SJCRH30 (cell line): ENCODE measurements at regions not wholly inside any gene's neighbourhood (a gene's known extent, or its start where the extent isn't known, plus 50 kb on each side); places are given as distances from the start of the nearest gene placed in this dataset.

ENCODE experiments used
- DNase-seq, 2 experiments: peaks; one replicate each; pipeline ENCODE4 v3.0.0-alpha.2; 2015 to 2020
- H3K27ac ChIP-seq: fragments of 250-450 bp; sonication (Bioruptor Pico); 2 replicates; pipeline ENCODE4 v1.5.1; 2020; ENCODE audit warnings: mild to moderate bottlenecking, moderate library complexity
- H3K27me3 ChIP-seq: fragments of 250-450 bp; sonication (Bioruptor Pico); 2 replicates; pipeline ENCODE4 v1.5.1; 2020; ENCODE audit warnings: mild to moderate bottlenecking, moderate library complexity
- H3K36me3 ChIP-seq: fragments of 250-450 bp; sonication (Bioruptor Pico); 2 replicates; pipeline ENCODE4 v1.5.1; 2020; ENCODE audit warnings: mild to moderate bottlenecking, moderate library complexity
- H3K4me1 ChIP-seq: fragments of 250-450 bp; sonication (Bioruptor Pico); 2 replicates; pipeline ENCODE4 v1.5.1; 2020; ENCODE audit warnings: mild to moderate bottlenecking, moderate library complexity
- H3K4me3 ChIP-seq: fragments of 250-450 bp; sonication (Bioruptor Pico); 2 replicates; pipeline ENCODE4 v1.5.1; 2020; ENCODE audit warnings: mild to moderate bottlenecking, moderate library complexity
- H3K9me3 ChIP-seq: fragments of 250-450 bp; sonication (Bioruptor Pico); replicated peaks from 2 replicates; pipeline ENCODE4 v1.5.1; 2020; ENCODE audit warnings: mild to moderate bottlenecking, moderate library complexity

DNA sequence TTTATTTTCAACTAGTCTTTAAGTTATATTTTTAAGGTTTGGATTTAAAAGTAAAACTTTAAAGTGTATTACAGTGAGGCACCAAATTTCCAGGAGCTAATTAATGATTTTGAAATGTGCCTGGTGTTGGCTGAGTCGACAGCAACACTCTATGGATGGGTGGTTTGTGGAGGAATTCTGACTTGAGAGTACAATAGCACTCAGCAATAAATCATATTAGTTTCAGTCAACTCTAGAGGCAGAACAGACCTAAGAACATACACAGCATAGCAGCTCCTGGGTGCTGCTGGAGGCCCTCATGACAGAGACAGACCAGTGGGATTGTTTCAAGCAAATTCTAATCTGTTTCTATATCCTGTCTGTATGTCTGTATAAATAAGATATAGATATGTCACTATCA is 673.4 kb downstream of the TRIML1 start:
- H3K27me3 ChIP-seq: no peaks in the 10 kb centered on the region
- no peaks in the 10 kb centered on the region for H3K9me3 ChIP-seq
- no peaks in the 10 kb centered on the region for H3K4me1 ChIP-seq
- no peaks in the 10 kb centered on the region for H3K36me3 ChIP-seq
- no peak overlapping the region for H3K4me3 ChIP-seq
- no peak overlapping the region for H3K27ac ChIP-seq
- DNase-seq: no peak

DNA sequence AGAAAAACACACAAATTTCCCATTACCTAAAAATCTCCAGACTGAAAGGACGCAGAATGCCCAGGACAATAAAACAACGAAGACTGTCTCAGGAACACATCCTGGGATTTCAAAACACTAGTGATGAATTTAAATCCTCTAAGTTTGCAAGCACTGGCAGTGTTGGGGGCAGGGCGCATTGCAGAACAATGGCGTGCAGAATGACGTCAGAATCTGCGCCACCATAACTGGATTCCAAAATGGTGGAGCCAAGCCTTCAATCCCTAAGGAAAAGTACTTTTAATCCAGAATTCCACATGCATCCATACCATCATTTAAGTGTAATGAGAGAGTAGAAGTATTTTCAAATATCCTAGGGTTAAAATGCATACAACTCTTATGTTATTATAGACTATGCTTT is 679.1 kb downstream of the TRIML1 start:
- DNase-seq: no peak
- H3K27ac ChIP-seq: no peak overlapping the region
- no peaks in the 10 kb centered on the region for H3K4me1 ChIP-seq
- no peaks in the 10 kb centered on the region for H3K36me3 ChIP-seq
- H3K9me3 ChIP-seq: no peaks in the 10 kb centered on the region
- no peaks in the 10 kb centered on the region for H3K27me3 ChIP-seq
- H3K4me3 ChIP-seq: no peak overlapping the region

DNA sequence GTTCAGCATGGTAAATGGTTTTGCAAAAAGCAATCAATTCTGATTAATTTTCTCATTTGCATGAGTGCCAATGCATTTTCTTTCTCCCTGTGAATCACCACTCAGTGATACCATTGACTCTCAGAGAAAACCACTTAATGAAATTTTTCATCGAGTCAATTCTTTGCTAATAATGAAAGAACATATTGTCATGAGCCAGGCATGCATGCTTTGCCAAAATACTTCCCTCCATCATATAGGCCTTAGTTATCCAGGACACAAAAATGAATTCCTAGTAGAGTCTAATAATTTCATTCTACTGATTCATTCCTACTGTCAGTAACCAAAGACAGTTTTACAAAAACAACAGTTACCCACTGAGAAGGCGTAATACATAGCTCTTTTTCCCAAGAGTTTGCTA is 680.0 kb downstream of the TRIML1 start:
- no peak overlapping the region for H3K27ac ChIP-seq
- no peaks in the 10 kb centered on the region for H3K27me3 ChIP-seq
- no peak for DNase-seq
- H3K9me3 ChIP-seq: no peaks in the 10 kb centered on the region
- no peaks in the 10 kb centered on the region for H3K36me3 ChIP-seq
- no peaks in the 10 kb centered on the region for H3K4me1 ChIP-seq
- H3K4me3 ChIP-seq: no peak overlapping the region

- DNase-seq: no peak
- Histone ChIP-seq H3K27ac (no peak overlapping the region), H3K9me3 (no peaks in the 10 kb centered on the region), H3K27me3 (no peaks in the 10 kb centered on the region), H3K4me1 (no peaks in the 10 kb centered on the region), H3K36me3 (no peaks in the 10 kb centered on the region), H3K4me3 (no peak overlapping the region)
Measured at GRCh38 chr4:188821500-188821899, 682.3 kb downstream of the TRIML1 start.

DNA sequence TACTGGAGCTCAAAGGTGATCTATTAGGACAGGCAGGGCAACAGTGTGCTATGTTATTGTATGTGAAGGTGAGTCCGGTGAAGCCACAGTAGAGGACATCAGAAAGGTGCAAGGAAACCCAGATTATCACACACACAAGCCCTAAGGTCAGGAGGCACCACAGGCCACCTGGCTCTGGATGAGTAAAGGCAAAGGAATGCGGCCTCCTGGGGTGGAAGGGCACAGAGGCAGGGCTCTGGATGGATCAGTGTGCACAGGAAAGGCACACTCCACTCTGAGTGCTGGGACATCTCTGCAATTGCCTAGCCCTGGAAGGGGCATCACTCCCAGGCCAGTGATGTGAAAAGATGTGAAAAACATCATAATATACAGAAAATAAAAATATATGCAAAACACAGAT is 683.5 kb downstream of the TRIML1 start:
- H3K36me3 ChIP-seq: no peaks in the 10 kb centered on the region
- no peaks in the 10 kb centered on the region for H3K9me3 ChIP-seq
- no peak overlapping the region for H3K27ac ChIP-seq
- H3K27me3 ChIP-seq: no peaks in the 10 kb centered on the region
- no peaks in the 10 kb centered on the region for H3K4me1 ChIP-seq
- no peak overlapping the region for H3K4me3 ChIP-seq
- peak; percentile 3 to 6 for DNase-seq

- no peak for DNase-seq
- no peak overlapping the region for H3K27ac ChIP-seq
- no peak overlapping the region for H3K4me3 ChIP-seq
- no peaks in the 10 kb centered on the region for H3K9me3 ChIP-seq
- no peaks in the 10 kb centered on the region for H3K36me3 ChIP-seq
- H3K27me3 ChIP-seq: no peaks in the 10 kb centered on the region
- H3K4me1 ChIP-seq: no peaks in the 10 kb centered on the region
Measured at GRCh38 chr4:188824553-188824952, 685.3 kb downstream of the TRIML1 start.

DNA sequence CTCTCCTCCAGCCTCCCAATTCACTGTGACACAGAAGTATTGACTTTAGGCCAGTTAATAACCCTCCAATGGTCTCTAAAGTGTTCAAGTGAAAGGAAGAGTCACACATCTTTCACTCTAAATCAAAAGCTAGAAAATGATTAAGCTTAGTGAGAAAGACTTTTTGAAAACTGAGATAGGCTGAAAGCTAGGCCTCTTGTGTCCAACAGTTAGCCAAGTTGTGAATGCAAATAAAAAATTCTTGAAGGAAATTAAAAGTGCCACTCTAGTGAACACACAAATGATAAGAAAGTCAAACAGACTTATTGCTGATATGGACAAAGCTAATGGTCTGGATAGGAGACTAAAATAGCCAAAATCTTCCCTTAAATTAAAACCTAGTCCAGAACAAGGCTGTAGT is 687.2 kb downstream of the TRIML1 start:
- H3K27ac ChIP-seq: no peak overlapping the region
- no peaks in the 10 kb centered on the region for H3K27me3 ChIP-seq
- no peaks in the 10 kb centered on the region for H3K36me3 ChIP-seq
- H3K9me3 ChIP-seq: no peaks in the 10 kb centered on the region
- H3K4me1 ChIP-seq: no peaks in the 10 kb centered on the region
- no peak for DNase-seq
- no peak overlapping the region for H3K4me3 ChIP-seq

- H3K9me3 ChIP-seq: no peaks in the 10 kb centered on the region
- no peaks in the 10 kb centered on the region for H3K36me3 ChIP-seq
- no peak overlapping the region for H3K4me3 ChIP-seq
- H3K27ac ChIP-seq: no peak overlapping the region
- DNase-seq: no peak
- H3K27me3 ChIP-seq: no peaks in the 10 kb centered on the region
- H3K4me1 ChIP-seq: no peaks in the 10 kb centered on the region
Measured at GRCh38 chr4:188839704-188840103, 700.5 kb downstream of the TRIML1 start.

DNA sequence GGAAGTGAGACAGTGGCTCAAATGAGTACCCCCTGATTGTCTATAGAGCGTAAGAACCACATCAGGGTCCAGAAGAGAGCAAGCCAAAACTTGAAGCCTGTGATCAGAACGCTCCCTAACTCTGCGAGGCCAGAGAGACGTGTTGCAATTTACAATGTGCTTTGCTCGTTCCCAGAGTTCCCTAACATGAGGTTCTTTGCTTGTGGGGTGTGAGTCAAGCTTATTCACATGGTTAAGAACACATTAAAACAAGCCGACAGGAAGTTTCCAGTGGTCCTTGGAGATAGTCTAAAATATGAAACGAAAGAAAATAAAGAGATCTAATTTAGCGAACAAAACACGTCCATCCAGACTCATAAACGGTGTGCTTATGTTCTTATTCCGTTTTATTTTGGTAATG is 702.3 kb downstream of the TRIML1 start:
- Histone ChIP-seq H3K4me1 (no peaks in the 10 kb centered on the region), H3K4me3 (no peak overlapping the region), H3K27me3 (no peaks in the 10 kb centered on the region), H3K9me3 (no peaks in the 10 kb centered on the region), H3K27ac (peak overlapping the region; percentile 53), H3K36me3 (no peaks in the 10 kb centered on the region)
- peak; percentile 1 to 21 for DNase-seq

- no peak for DNase-seq
- no peaks in the 10 kb centered on the region for H3K27me3 ChIP-seq
- no peaks in the 10 kb centered on the region for H3K36me3 ChIP-seq
- no peak overlapping the region for H3K4me3 ChIP-seq
- no peaks in the 10 kb centered on the region for H3K4me1 ChIP-seq
- no peak overlapping the region for H3K27ac ChIP-seq
- H3K9me3 ChIP-seq: no peaks in the 10 kb centered on the region
Measured at GRCh38 chr4:188854436-188854835, 715.2 kb downstream of the TRIML1 start.

GRCh38 chr4:188858696-188859095 is 719.5 kb downstream of the TRIML1 start:
- DNase-seq: no peak

GRCh38 chr4:188864741-188865140 is 725.5 kb downstream of the TRIML1 start:
- H3K27me3 ChIP-seq: no peaks in the 10 kb centered on the region
- H3K4me1 ChIP-seq: no peaks in the 10 kb centered on the region
- DNase-seq: no peak

More at GRCh38 chr4:188858696-188859095, 719.5 kb downstream of the TRIML1 start:
- H3K36me3 ChIP-seq: no peaks in the 10 kb centered on the region
- H3K27me3 ChIP-seq: no peaks in the 10 kb centered on the region
- H3K4me1 ChIP-seq: no peaks in the 10 kb centered on the region
- H3K9me3 ChIP-seq: no peaks in the 10 kb centered on the region
- no peak overlapping the region for H3K27ac ChIP-seq
- no peak overlapping the region for H3K4me3 ChIP-seq

DNA sequence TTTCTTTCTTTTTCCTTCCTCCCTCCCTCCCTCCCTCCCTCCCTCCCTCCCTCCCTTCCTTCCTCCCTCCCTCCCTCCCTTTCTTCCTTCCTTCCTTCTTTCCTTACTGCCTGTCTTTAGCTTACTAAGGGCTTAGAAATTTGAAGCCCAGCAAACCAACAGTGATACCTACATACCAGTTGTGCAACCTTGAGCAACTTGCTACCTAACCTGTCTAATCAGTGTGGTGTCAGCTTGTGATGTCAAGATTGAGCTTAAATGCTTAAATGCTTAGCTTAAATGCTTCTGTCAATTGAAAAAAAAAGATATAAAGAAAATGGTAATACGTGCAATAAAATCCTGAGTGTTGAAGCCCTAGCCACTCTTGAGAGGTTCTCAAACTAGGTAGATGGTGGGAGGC is 728.6 kb downstream of the TRIML1 start:
- no peaks in the 10 kb centered on the region for H3K4me1 ChIP-seq
- H3K36me3 ChIP-seq: no peaks in the 10 kb centered on the region
- H3K27ac ChIP-seq: no peak overlapping the region

More at GRCh38 chr4:188864741-188865140, 725.5 kb downstream of the TRIML1 start:
- H3K4me3 ChIP-seq: no peak overlapping the region
- H3K27ac ChIP-seq: no peak overlapping the region
- H3K36me3 ChIP-seq: no peaks in the 10 kb centered on the region
- H3K9me3 ChIP-seq: no peaks in the 10 kb centered on the region

GRCh38 chr4:188869581-188869980 is 730.3 kb downstream of the TRIML1 start:
- no peaks in the 10 kb centered on the region for H3K9me3 ChIP-seq
- no peak overlapping the region for H3K27ac ChIP-seq
- no peak for DNase-seq
- no peak overlapping the region for H3K4me3 ChIP-seq
- no peaks in the 10 kb centered on the region for H3K27me3 ChIP-seq
- H3K36me3 ChIP-seq: no peaks in the 10 kb centered on the region
- no peaks in the 10 kb centered on the region for H3K4me1 ChIP-seq

More for the DNA sequence above, 728.6 kb downstream of the TRIML1 start:
- no peak for DNase-seq
- Histone ChIP-seq H3K9me3 (no peaks in the 10 kb centered on the region), H3K27me3 (no peaks in the 10 kb centered on the region), H3K4me3 (no peak overlapping the region)

DNA sequence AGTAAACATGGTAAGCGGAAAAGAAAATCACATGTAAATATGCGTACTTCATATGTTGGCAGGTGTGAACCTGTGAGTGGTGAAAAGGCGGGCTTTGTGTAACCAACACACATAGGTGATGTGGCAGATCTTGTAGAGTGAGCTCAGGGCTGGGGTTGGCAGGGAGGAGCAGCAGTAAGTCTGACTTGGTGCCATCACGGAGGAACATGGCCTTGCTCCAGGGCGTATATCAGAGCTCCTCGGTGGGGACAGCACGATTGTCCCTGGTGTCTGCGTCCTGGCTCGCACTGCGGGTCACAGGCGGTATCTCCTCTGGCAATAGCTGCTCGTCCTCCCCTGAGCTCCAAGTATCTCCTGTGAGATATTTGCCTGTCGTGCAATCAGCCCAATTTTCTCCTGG is 733.6 kb downstream of the TRIML1 start:
- Histone ChIP-seq H3K36me3 (no peaks in the 10 kb centered on the region), H3K27ac (no peak overlapping the region)
- no peak for DNase-seq

GRCh38 chr4:188876881-188877280 is 737.6 kb downstream of the TRIML1 start:
- no peaks in the 10 kb centered on the region for H3K9me3 ChIP-seq
- DNase-seq: no peak

More for the DNA sequence above, 733.6 kb downstream of the TRIML1 start:
- H3K27me3 ChIP-seq: no peaks in the 10 kb centered on the region
- H3K9me3 ChIP-seq: no peaks in the 10 kb centered on the region
- H3K4me1 ChIP-seq: no peaks in the 10 kb centered on the region
- no peak overlapping the region for H3K4me3 ChIP-seq

DNA sequence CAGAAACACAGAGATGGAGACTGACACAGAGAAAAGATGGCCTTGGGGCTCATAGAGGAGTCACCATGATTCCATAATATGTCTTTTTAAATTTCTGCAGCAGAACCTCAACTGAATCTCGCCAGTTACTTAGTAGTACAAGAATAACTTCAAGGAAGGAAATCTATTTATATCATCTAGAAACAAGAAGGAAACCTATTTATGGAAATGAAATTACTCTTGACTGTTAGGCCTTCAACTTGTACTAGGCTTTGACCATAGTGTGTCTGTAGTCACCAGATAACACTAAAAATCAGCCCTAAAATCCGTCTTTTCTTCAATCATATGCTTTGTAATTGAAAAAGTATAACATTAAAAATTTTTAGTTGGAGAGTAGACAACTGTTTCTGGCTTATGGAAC is 740.4 kb downstream of the TRIML1 start:
- H3K27me3 ChIP-seq: no peaks in the 10 kb centered on the region
- no peak overlapping the region for H3K4me3 ChIP-seq
- no peaks in the 10 kb centered on the region for H3K9me3 ChIP-seq
- no peaks in the 10 kb centered on the region for H3K36me3 ChIP-seq
- no peak overlapping the region for H3K27ac ChIP-seq
- no peak for DNase-seq
- no peaks in the 10 kb centered on the region for H3K4me1 ChIP-seq

More at GRCh38 chr4:188876881-188877280, 737.6 kb downstream of the TRIML1 start:
- Histone ChIP-seq H3K4me3 (no peak overlapping the region), H3K27ac (no peak overlapping the region), H3K27me3 (no peaks in the 10 kb centered on the region), H3K36me3 (no peaks in the 10 kb centered on the region), H3K4me1 (no peaks in the 10 kb centered on the region)
